Upper lobe of left lung (tissue), 6 donors: ENCODE measurements at regions not wholly inside any gene's neighbourhood (a gene's known extent, or its start where the extent isn't known, plus 50 kb on each side); places are given as distances from the start of the nearest gene placed in this dataset.

Source experiments
- ATAC-seq, 2 donors: fragments of 200-7000 bp; cut with Tn5 transposase; one replicate each; pipeline ENCODE4 v1.9.1; 2022; ENCODE audit warnings: mild to moderate bottlenecking in 2 of 2, moderate library complexity in 2 of 2; ENCODE audit not compliant: low FRiP score in 2 of 2
- DNase-seq, 2 donors: peaks; one replicate each; pipeline ENCODE4 v3.0.0-alpha.2; 2019 to 2020
- H3K27ac ChIP-seq, 4 donors: fragments of 200-600 bp; sonication (generic); one replicate each; pipeline ENCODE4 v1.5.1; 2016 to 2019
- H3K27me3 ChIP-seq, 4 donors: fragments of 200-600 bp; sonication (generic); one replicate each; pipeline ENCODE4 v1.5.1; 2017 to 2019
- H3K36me3 ChIP-seq, 4 donors: fragments of 200-600 bp; sonication (generic); one replicate each; pipeline ENCODE4 v1.5.1; 2016 to 2019
- H3K4me1 ChIP-seq, 4 donors: fragments of 200-600 bp; sonication (generic); one replicate each; pipeline ENCODE4 v1.5.1; 2018 to 2019
- H3K4me3 ChIP-seq, 4 donors: fragments of 200-600 bp; sonication (generic); one replicate each; pipeline ENCODE4 v1.5.1; 2017 to 2019; ENCODE audit warnings: mild to moderate bottlenecking in 2 of 4, moderate library complexity in 1 of 4
- H3K9me3 ChIP-seq, 4 donors: fragments of 200-600 bp; sonication (generic); one replicate each; pipeline ENCODE4 v1.5.1; 2018 to 2019
- CTCF ChIP-seq, 6 experiments: fragments of 450-650 bp in 4 of 6; fragments of 200-600 bp in 2 of 6; sonication (generic) in 2 of 6; IDR thresholded peaks; one replicate each; pipeline ENCODE4 v1.5.1; 2016 to 2019; ENCODE audit warnings: antibody characterized with exemption in 6 of 6
- EP300 ChIP-seq, 4 donors: sonication (generic); formaldehyde crosslinking; IDR thresholded peaks; one replicate each; pipeline ENCODE4 v1.5.1; 2017; ENCODE audit warnings: antibody characterized with exemption in 4 of 4, control low read depth in 2 of 4
- POLR2A ChIP-seq, 4 donors: fragments of 450-650 bp; IDR thresholded peaks; one replicate each; pipeline ENCODE4 v1.5.1; 2016 to 2017; ENCODE audit warnings: antibody characterized with exemption in 4 of 4, mild to moderate bottlenecking in 2 of 4
- POLR2AphosphoS5 ChIP-seq, 2 donors: sonication (generic); formaldehyde crosslinking; IDR thresholded peaks; one replicate each; pipeline ENCODE4 v1.5.1; 2017; ENCODE audit warnings: antibody characterized with exemption in 2 of 2
- whole genome bisulfite sequencing, 2 donors: methylation state at CpG; one replicate each; pipeline ENCODE4 v1.1.5; 2017 to 2018; 5-methylcytosine and 5-hydroxymethylcytosine counted together
- donor health status: DM: no; HTN: no; CAD: no; lungs with moderate emphysema.
- donor health status: DM: no; HTN: yes; CAD: no; lungs with severe emphysema.

GRCh38 chr5:175243441-175243840, 200.5 kb downstream of the DRD1 start:
- no peak overlapping the region for H3K27ac ChIP-seq
- H3K36me3 ChIP-seq = no peaks in the 10 kb centered on the region
- WGBS, 2 donors = 71 to 86% methylated on average over 4 to 6 of the region's 6 CpGs
- no peak overlapping the region for H3K4me3 ChIP-seq
- TF ChIP-seq CTCF (IDR thresholded peaks at IDR 0.05) (no peak), POLR2A (IDR thresholded peaks at IDR 0.05) (no peak)
- no peaks in the 10 kb centered on the region for H3K27me3 ChIP-seq
- no peaks in the 10 kb centered on the region for H3K9me3 ChIP-seq
- ATAC-seq (no peak), DNase-seq (peak in 1 of 2 donors; percentile 9)
- no peaks in the 10 kb centered on the region for H3K4me1 ChIP-seq

- no peak overlapping the region for H3K4me3 ChIP-seq
- H3K36me3 ChIP-seq = no peaks in the 10 kb centered on the region
- ATAC-seq (no peak), DNase-seq (no peak)
- TF ChIP-seq CTCF (IDR thresholded peaks at IDR 0.05) (no peak), POLR2AphosphoS5 (IDR thresholded peaks at IDR 0.05) (no peak), EP300 (IDR thresholded peaks at IDR 0.05) (no peak), POLR2A (IDR thresholded peaks at IDR 0.05) (no peak)
- H3K9me3 ChIP-seq = no peaks in the 10 kb centered on the region
- no peaks in the 10 kb centered on the region for H3K4me1 ChIP-seq
- H3K27me3 ChIP-seq = no peaks in the 10 kb centered on the region
- WGBS, 2 donors = 77 to 80% methylated on average over 5 of the region's 5 CpGs
- H3K27ac ChIP-seq = no peak overlapping the region
Observed at GRCh38 chr5:175242207-175242606, 201.8 kb downstream of the DRD1 start.

- Histone ChIP-seq H3K4me3 (no peak overlapping the region), H3K9me3 (no peaks in the 10 kb centered on the region), H3K27me3 (no peaks in the 10 kb centered on the region), H3K36me3 (no peaks in the 10 kb centered on the region), H3K27ac (no peak overlapping the region), H3K4me1 (no peaks in the 10 kb centered on the region)
- TF ChIP-seq POLR2A (IDR thresholded peaks at IDR 0.05) (no peak), CTCF (IDR thresholded peaks at IDR 0.05) (no peak), EP300 (IDR thresholded peaks at IDR 0.05) (no peak), POLR2AphosphoS5 (IDR thresholded peaks at IDR 0.05) (no peak)
- no peak for DNase-seq
- ATAC-seq = no peak
- WGBS, 2 donors = 69 to 72% methylated on average over 5 of the region's 5 CpGs
Observed at GRCh38 chr5:175238326-175238725, 205.7 kb downstream of the DRD1 start.

- WGBS, 2 donors = 66 to 70% methylated on average over 6 of the region's 6 CpGs
- no peaks in the 10 kb centered on the region for H3K27me3 ChIP-seq
- no peak overlapping the region for H3K4me3 ChIP-seq
- H3K4me1 ChIP-seq = no peaks in the 10 kb centered on the region
- no peak overlapping the region for H3K27ac ChIP-seq
- DNase-seq = no peak
- no peaks in the 10 kb centered on the region for H3K36me3 ChIP-seq
- H3K9me3 ChIP-seq = no peaks in the 10 kb centered on the region
- TF ChIP-seq EP300 (IDR thresholded peaks at IDR 0.05) = no peak
- TF ChIP-seq CTCF (IDR thresholded peaks at IDR 0.05) = no peak
- no peak for TF ChIP-seq POLR2A (IDR thresholded peaks at IDR 0.05)
- no peak for TF ChIP-seq POLR2AphosphoS5 (IDR thresholded peaks at IDR 0.05)
- no peak for ATAC-seq
Observed at GRCh38 chr5:175236176-175236575, 207.8 kb downstream of the DRD1 start.

- Histone ChIP-seq H3K36me3 (no peaks in the 10 kb centered on the region), H3K9me3 (no peaks in the 10 kb centered on the region), H3K27ac (no peak overlapping the region), H3K4me3 (no peak overlapping the region), H3K27me3 (no peaks in the 10 kb centered on the region), H3K4me1 (no peaks in the 10 kb centered on the region)
- ATAC-seq = no peak
- TF ChIP-seq EP300 (IDR thresholded peaks at IDR 0.05) = no peak
- no peak for TF ChIP-seq POLR2A (IDR thresholded peaks at IDR 0.05)
- no peak for TF ChIP-seq CTCF (IDR thresholded peaks at IDR 0.05)
- no peak for TF ChIP-seq POLR2AphosphoS5 (IDR thresholded peaks at IDR 0.05)
- 73 to 82% methylated on average over 9 of the region's 9 CpGs for WGBS, 2 donors
- peak in 1 of 2 donors; percentile 22 for DNase-seq
Observed at GRCh38 chr5:175235251-175235960, 208.6 kb downstream of the DRD1 start.
